Activated CD8-positive, alpha-beta T cell treated with anti-CD3 and anti-CD28 coated beads for 36 hours (primary cell): ENCODE measurements at regions not wholly inside any gene's neighbourhood (a gene's known extent, or its start where the extent isn't known, plus 50 kb on each side); places are given as distances from the start of the nearest gene placed in this dataset.

Experiments used
- ATAC-seq: fragments of 200-7000 bp; cut with Tn5 transposase; one replicate; pipeline ENCODE4 v1.10.0; 2021; ENCODE audit warnings: mild to moderate bottlenecking, moderate library complexity
- CTCF ChIA-PET: fragments of 350-600 bp; sonication (Branson Sonifier 250); formaldehyde crosslinking; loops from one replicate; lab custom pipeline; 2021; ENCODE audit warnings: antibody characterized with exemption; lab: Charles Lee
- POLR2A ChIA-PET: fragments of 350-600 bp; sonication (Branson Sonifier 250); formaldehyde crosslinking; loops from one replicate; lab custom pipeline; 2021; ENCODE audit warnings: antibody characterized with exemption; lab: Charles Lee
- DNase-seq: peaks from one replicate; pipeline ENCODE4 v3.0.0-alpha.2; 2020
- H3K27ac Mint-ChIP-seq: one replicate; pipeline ENCODE4 v1.8.0; 2021; ENCODE audit warnings: mild to moderate bottlenecking, mixed read lengths
- H3K27me3 Mint-ChIP-seq: one replicate; pipeline ENCODE4 v1.8.0; 2021; ENCODE audit warnings: mixed read lengths
- H3K36me3 Mint-ChIP-seq: one replicate; pipeline ENCODE4 v1.8.0; 2021; ENCODE audit warnings: low read depth, mixed read lengths
- H3K4me1 Mint-ChIP-seq: one replicate; pipeline ENCODE4 v1.8.0; 2021; ENCODE audit warnings: low read depth, mixed read lengths
- H3K4me3 Mint-ChIP-seq: one replicate; pipeline ENCODE4 v1.8.0; 2021; ENCODE audit warnings: mild to moderate bottlenecking, moderate library complexity, mixed read lengths
- H3K9me3 Mint-ChIP-seq: one replicate; pipeline ENCODE4 v1.8.0; 2021; ENCODE audit warnings: mixed read lengths
- CTCF ChIP-seq: fragments of 200-600 bp; IDR thresholded peaks from one replicate; pipeline ENCODE4 v1.8.0; 2022; ENCODE audit warnings: antibody characterized with exemption, mild to moderate bottlenecking
- intact Hi-C: fragments of 100-400 bp; cut with micrococcal nuclease; formaldehyde crosslinking; loops from one replicate; pipeline ENCODE4 v1.10.0; 2022

GRCh38 chr14:71169861-71170260 lies 262.6 kb downstream of the PCNX1 start:
- peaks cover 14% of the 10 kb centered on the region for H3K27me3 Mint-ChIP-seq
- ChIA-PET POLR2A (interaction anchor here (1.0 kb wide), 1 partner anchor 32 kb away, joined by 3 read pairs; no protein-coding TSS in a partner anchor), CTCF (no interaction called here)
- H3K4me1 Mint-ChIP-seq = peaks cover 15% of the 10 kb centered on the region
- no peaks in the 10 kb centered on the region for H3K9me3 Mint-ChIP-seq
- intact Hi-C loops = no loop called here
- H3K36me3 Mint-ChIP-seq = no peaks in the 10 kb centered on the region
- no peak overlapping the region for H3K4me3 Mint-ChIP-seq
- H3K27ac Mint-ChIP-seq = no peak overlapping the region
- DNase-seq (no peak), ATAC-seq (no peak)
- TF ChIP-seq CTCF = no peak

GRCh38 chr14:71175491-71175890 lies 268.2 kb downstream of the PCNX1 start:
- no peaks in the 10 kb centered on the region for H3K9me3 Mint-ChIP-seq
- ChIA-PET CTCF (interaction anchor here (0.7 kb wide), 1 partner anchor 13 kb away, joined by 3 read pairs; no protein-coding TSS in a partner anchor), POLR2A (no interaction called here)
- H3K27ac Mint-ChIP-seq = no peak overlapping the region
- H3K27me3 Mint-ChIP-seq = peaks cover 5% of the 10 kb centered on the region
- no peaks in the 10 kb centered on the region for H3K4me1 Mint-ChIP-seq
- no peak for TF ChIP-seq CTCF
- DNase-seq (no peak), ATAC-seq (no peak)
- no peak overlapping the region for H3K4me3 Mint-ChIP-seq
- intact Hi-C loops = no loop called here
- no peaks in the 10 kb centered on the region for H3K36me3 Mint-ChIP-seq

GRCh38 chr14:71179066-71179465 lies 271.8 kb downstream of the PCNX1 start:
- DNase-seq = no peak
- TF ChIP-seq CTCF = no peak
- Mint-ChIP-seq H3K27me3 (no peaks in the 10 kb centered on the region), H3K27ac (no peak overlapping the region), H3K36me3 (no peaks in the 10 kb centered on the region), H3K9me3 (no peaks in the 10 kb centered on the region), H3K4me1 (no peaks in the 10 kb centered on the region), H3K4me3 (no peak overlapping the region)
- ChIA-PET CTCF (interaction anchor here (0.6 kb wide), 1 partner anchor 118 kb away, joined by 3 read pairs; no protein-coding TSS in a partner anchor), POLR2A (no interaction called here)
- no peak for ATAC-seq
- intact Hi-C loops = no loop called here

DNA sequence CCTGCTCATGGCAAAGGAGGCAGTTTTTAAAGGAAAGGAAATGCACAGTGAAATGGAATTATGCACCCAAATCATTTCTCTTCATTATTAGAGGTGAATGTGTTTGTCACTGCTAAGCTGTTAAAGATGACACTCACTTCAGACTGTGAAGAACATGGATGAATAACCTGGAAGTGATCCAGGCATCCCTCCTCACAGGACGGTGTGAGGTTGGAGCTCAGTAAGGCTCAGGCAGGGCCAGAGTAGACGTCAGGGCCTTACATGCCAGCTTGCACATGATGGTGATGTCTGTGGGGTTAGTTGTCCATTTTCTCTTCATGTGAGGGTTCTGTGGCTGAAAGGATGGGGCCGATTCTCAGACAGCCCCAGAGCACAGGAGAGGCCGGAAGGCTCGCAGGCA lies 273.1 kb downstream of the PCNX1 start:
- Mint-ChIP-seq H3K27ac (no peak overlapping the region), H3K27me3 (no peaks in the 10 kb centered on the region), H3K36me3 (no peaks in the 10 kb centered on the region), H3K4me1 (no peaks in the 10 kb centered on the region), H3K4me3 (no peak overlapping the region), H3K9me3 (no peaks in the 10 kb centered on the region)
- DNase-seq = no peak
- CTCF ChIA-PET = interaction anchor here (1.0 kb wide), 1 partner anchor 11 kb away, joined by 5 read pairs; no protein-coding TSS in a partner anchor
- TF ChIP-seq CTCF = no peak
- intact Hi-C loops = no loop called here
- no peak for ATAC-seq
- POLR2A ChIA-PET = no interaction called here

DNA sequence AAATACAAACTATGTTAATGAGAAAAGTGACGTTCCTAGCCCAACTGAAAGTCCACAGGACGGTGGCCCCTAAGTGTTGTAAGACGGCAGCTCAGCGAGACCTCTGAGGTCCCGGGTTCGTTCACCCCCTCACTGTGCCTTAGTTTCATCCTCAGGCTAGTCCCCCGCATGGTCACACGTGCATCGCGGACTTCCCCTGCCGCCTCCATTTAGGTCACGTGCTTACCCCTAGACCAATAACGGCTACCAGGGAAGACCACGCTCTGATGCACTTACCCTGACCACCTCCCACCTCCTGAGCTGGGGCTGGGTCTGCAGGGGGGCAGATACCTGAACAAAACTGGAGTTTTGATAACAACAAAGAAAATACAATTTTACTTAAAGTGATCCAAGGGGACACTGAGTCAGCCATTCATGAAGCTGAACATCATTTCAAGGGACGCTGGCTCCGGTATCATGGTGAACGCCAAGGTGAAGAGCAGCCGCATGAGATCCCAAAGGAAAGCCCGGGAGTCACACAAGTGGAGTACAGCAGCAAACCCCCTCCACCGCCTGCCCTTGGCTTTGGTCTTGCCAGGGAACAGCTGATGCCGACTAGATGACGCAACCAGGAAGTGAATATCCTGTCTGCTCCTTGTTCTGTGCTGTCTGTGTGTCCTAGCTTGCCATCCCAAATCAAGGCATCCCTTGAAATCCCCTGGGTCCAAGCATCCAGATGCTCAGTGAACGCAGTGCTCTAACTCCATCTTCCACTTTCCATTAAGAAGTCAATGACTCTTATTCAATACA lies 274.1 kb downstream of the PCNX1 start:
- Mint-ChIP-seq H3K36me3 (no peaks in the 10 kb centered on the region), H3K27ac (no peak overlapping the region), H3K27me3 (no peaks in the 10 kb centered on the region)

More for the DNA sequence above, 274.1 kb downstream of the PCNX1 start:
- no peak for ATAC-seq
- H3K4me1 Mint-ChIP-seq = no peaks in the 10 kb centered on the region
- ChIA-PET CTCF (interaction anchor here (1.0 kb wide), 2 partner anchors 10 to 572 kb away, joined by 3 to 5 read pairs; no protein-coding TSS in a partner anchor), POLR2A (no interaction called here)
- no peak overlapping the region for H3K4me3 Mint-ChIP-seq
- TF ChIP-seq CTCF = no peak
- no peak for DNase-seq
- intact Hi-C loops = no loop called here
- no peaks in the 10 kb centered on the region for H3K9me3 Mint-ChIP-seq
